ENCODE measurements at regions not wholly inside any gene's neighbourhood (a gene's known extent, or its start where the extent isn't known, plus 50 kb on each side); places are given as distances from the start of the nearest gene placed in this dataset.
"Not testable (repeated sequence)": the region's sequence is repeated elsewhere in the genome, so short reads cannot be mapped to it uniquely, and the experiment has no call there.

DNA sequence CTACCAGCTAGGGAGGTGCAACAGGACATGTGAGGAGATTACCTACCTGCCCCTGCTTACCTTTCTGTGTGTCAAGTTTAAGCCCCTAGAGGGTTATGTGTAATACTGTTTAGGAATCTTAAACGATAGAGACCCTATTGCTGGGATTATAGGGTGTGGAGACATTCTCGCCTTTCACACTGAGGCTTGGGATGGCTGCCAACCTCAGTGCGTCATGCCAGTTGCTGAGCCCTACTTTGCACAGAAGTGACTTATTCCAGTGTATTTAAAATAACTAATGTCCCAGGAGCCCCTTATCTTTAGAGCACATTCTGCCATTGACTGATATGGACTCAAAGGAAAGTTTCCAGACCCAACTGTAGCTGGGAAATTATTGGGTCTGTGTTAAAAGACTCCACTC, 76.6 kb upstream of the XPA start:
- DNase-seq (ENCODE audit: low read depth) = no peak

DNA sequence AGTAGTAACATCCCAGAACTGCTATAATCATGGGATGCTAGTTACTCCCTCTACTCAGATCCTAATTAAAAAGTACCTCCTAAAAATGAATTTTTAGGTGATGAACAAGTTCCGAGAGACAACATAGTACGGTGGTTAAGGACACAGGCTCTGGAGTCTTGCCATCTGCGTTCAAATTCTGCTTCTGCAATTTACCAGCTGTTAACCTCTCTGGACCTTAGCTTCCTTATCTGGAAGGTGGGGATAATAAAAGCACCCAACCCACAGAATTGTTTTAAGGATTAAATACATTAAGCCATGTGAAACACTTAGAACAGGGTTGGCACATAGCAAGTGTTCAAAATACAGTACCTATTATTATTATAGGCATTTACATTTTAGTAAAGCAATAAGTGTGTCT, 77.5 kb upstream of the XPA start:
- DNase-seq (ENCODE audit: low read depth) = no peak

GRCh38 chr9:97778740-97779139, 74.3 kb upstream of the FOXE1 start:
- not testable (repeated sequence) for DNase-seq (ENCODE audit: low read depth)

DNA sequence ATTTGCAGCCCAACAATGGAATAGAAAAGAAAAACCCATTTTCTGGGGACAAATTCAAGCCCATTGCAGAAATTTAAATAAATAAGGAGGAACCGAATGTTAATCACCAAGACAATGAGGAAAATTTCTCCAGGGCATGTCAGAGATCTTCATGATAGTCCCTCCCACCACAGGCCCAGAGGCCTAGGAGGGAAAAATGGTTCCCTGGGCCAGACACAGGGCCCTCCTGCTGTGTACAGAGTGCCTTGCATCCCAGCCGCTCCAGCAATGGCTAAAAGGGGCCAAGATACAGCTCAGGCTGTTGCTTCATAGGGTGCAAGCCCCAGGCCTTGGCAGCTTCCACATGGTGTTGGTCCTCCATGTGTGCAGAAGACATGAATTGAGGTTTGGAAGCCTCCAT, 73.4 kb upstream of the FOXE1 start:
- no peak for DNase-seq (ENCODE audit: low read depth)

- no peak for DNase-seq (ENCODE audit: low read depth)
Measured at GRCh38 chr9:97781902-97782301, 71.1 kb upstream of the FOXE1 start.

GRCh38 chr9:97786341-97786740, 66.7 kb upstream of the FOXE1 start:
- DNase-seq (ENCODE audit: low read depth) = no peak

DNA sequence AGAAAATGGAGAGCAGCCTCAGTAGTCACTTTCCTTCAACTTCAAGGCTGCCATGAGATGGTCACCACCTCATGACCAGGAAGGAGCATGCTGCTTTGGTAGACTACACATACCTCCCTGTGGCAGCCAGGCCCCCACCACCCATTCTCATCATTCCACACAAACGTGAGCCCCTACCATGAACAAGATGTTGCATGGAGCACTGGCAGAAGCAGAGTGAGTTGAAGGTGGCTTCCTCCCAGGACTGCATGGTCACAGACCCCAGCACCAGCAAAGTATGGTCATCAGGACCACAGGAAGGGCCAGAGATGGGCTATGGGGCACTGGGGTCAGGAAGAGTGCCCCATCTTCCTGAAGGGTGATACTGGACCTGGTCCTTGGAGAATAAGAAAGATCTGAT, 65.5 kb upstream of the FOXE1 start:
- no peak for DNase-seq (ENCODE audit: low read depth)

DNA sequence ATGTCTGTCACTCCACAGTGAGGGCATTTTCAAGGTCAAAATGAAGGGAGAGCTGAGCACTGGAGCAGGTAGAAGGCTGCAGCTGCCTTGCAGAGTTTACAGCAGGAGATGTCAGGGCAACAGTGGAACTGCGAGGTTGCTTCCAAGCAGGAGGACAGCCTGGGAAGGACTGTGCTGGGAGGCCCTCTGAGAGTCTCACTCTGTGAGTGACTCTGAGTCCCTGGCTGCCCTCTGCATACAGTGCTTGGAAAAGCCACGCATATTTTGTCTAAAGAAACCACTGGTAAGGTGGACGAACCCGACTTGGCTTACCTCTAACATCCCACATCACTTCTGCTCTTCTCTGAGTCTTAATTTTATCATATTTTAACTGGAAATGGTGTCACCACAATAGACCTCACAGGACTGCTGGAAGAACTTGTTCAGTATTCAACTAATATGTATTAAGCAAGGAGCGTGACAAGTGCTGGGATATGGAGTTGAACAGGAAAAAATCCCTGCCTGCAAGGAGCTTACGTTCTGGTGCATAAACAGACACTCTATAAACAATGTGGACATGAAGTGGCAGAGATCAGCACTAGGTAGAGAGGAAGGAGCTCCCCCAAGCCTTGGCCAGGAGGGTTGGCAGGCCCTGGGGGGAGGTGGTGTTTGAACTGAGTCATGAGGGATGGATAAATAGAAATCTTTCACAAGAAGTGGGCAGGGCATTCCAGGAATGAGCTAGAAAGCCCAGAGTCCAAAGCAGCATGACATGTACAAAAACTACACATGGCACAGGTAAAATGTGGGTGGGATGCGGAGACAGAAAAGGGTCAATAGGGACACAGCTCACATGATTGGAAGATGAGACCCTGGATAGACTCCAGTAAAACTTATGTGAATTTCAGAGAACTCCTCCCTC, 64.0 kb upstream of the FOXE1 start:
- no peak for DNase-seq (ENCODE audit: low read depth)

- no peak for DNase-seq (ENCODE audit: low read depth)
Measured at GRCh38 chr9:97790542-97790941, 62.5 kb upstream of the FOXE1 start.

DNA sequence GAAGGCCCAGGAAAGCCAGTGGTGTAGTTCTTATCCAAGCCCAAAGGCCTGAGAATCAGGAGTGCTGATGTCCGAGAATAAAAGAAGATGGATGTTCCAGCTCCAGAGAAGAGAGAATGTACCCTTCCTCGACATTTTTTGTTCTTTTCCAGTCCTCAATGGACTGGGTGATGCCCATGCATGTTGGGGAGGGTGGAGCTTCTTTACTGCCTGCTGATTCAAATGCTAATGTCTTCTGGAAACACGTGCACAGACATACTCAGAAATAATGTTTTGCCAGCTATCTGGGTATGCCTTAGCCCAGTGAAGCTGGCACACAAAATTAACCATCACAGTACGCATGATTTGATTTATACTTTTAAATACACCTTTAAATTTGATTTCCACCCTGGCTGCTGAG, 61.5 kb upstream of the FOXE1 start:
- no peak for DNase-seq (ENCODE audit: low read depth)

DNA sequence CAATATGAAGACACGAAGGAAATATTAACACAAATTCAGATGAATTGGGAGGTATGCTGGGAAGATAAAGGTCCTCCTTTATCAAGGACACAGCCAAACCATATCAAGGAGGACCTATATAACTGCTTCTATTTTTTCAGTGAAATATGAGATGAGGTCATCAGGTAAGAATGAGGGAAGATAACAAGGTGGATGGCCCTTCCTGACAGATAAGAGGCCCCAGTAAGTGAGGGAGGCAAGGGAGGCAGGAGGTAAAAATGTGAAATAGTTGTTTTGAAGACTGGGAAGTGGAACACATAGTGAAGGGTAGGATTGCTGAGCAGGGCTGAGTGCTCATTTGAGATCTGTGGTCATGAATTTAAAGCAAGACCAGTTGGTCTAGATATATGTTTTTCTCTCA, 60.0 kb upstream of the FOXE1 start:
- DNase-seq (ENCODE audit: low read depth) = no peak

DNA sequence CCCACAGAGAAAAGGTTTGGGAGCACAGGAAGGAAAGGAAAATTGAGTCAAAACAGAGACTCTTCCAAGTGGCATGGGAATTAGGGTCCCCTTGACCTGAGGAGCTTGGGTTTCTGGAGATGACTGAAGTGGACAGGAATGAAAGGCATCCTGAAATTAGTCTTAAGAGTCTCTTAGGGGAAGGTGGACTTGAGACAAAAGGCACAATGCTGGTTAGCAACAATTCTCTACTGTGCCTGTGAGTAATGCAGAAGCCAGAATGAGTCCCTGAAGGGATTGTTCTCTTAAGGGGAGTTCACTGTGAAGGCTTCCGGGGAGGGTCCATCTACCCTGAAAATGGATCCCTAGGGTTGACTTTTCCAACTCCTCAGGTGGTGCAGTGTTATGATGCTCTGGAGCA, 58.4 kb upstream of the FOXE1 start:
- DNase-seq (ENCODE audit: low read depth) = no peak

GRCh38 chr9:97796176-97796575, 56.9 kb upstream of the FOXE1 start:
- not testable (repeated sequence) for DNase-seq (ENCODE audit: low read depth)

DNA sequence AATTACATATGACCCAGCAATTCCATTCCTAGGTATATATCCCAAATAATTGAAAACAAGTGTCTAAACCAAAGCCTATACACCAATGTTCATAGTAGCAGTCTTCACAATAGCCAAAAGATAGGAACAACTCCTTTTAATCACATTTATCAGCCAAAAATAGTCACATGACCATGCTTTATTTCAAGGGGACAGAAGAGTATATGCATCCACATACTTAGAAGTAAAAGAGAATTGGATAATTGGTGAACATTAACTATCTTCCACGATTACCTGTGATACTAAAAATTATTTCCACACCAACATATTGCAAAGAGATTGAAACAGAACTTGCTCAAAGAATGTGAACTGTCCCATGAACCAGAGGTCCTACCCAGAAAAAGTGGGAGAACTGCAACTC, 51.8 kb upstream of the FOXE1 start:
- DNase-seq (ENCODE audit: low read depth) = no peak

DNA sequence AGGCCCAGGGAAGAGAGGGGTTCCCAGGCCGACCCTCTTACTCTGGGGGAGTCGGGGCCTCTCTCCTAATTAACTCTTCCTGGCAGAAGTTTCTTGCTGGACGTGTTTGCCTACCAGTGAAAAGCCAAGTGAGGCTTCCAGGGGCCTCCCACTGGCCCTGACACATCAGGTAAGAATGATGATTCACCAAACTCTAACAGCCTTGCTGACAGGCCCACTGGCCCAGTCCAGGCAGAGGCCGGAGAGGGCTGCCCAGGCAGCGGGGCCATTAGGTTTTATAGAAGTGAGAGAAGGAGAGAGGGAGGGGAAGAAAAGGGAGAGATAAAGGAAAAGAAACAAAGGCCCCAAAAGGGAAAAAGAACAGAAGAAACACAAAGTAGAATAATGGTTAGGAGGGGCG, 50.8 kb upstream of the FOXE1 start:
- DNase-seq (ENCODE audit: low read depth) = no peak

DNA sequence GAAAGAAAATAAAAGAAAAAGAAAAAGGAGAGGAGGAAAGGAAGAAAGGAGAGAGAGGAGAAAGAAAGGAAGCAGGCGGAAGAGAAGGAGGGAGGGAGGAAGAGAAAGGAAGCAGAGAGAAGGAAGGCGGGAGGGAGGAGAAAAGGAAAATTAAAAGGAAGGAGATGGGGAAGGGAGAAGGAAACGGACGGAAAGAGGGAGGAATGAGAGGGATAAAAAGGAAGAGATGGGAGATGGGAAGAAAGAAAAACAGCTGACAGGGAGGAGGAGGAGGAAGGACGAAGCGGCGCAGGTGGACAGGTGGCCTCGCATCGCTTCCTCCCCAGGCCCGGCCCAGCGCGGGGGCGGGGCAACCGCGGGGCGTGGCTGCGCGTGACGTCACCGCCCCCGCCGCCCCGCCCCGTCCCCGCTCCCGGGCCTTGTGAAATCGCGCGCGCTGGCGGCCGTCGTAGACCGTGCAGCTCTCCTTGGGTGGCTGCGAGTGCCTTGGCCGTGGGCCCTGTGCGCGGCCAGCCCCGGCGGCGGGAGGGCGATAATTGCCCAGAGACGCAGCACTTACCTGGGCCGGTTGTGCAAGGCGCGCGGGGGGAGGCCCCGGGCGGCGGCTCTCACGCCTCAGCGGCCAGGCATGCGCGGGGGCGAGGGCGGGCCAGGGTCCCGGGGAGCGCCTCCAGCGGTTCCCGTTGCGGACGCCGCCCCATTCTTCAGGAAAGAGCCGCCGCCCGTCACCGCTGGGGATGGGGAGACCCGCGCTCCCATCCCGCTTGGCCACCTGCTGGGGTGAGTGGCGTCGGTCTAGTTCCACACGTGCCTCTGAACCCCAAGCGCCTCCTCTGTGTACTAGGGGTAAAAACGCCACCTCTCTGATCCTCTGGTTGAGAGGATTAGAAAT, 49.6 kb upstream of the FOXE1 start:
- peak; percentile 75 for DNase-seq (ENCODE audit: low read depth)

All from activated T-cell treated with anti-CD3 and anti-CD28 coated beads for 48 hours (primary cell).